Rectal smooth muscle tissue (tissue), 1 donor: ENCODE measurements at regions not wholly inside any gene's neighbourhood (a gene's known extent, or its start where the extent isn't known, plus 50 kb on each side); places are given as distances from the start of the nearest gene placed in this dataset.

Experiments
- H3K27ac ChIP-seq: one replicate; pipeline ENCODE4 v1.7.0; 2013; ENCODE audit warnings: low read depth, low read length, inconsistent platforms
- H3K27me3 ChIP-seq: one replicate; pipeline ENCODE4 v1.7.0; 2013; ENCODE audit warnings: low read length; ENCODE audit not compliant: control insufficient read depth, insufficient read depth
- H3K36me3 ChIP-seq: one replicate; pipeline ENCODE4 v1.7.0; 2013; ENCODE audit warnings: low read length; ENCODE audit not compliant: control insufficient read depth, insufficient read depth
- H3K4me1 ChIP-seq: one replicate; pipeline ENCODE4 v1.7.0; 2013; ENCODE audit warnings: low read length; ENCODE audit not compliant: control insufficient read depth, insufficient read depth
- H3K4me3 ChIP-seq: one replicate; pipeline ENCODE4 v1.7.0; 2013; ENCODE audit warnings: low read length
- H3K9ac ChIP-seq: one replicate; pipeline ENCODE4 v1.7.0; 2013; ENCODE audit warnings: low read length

DNA sequence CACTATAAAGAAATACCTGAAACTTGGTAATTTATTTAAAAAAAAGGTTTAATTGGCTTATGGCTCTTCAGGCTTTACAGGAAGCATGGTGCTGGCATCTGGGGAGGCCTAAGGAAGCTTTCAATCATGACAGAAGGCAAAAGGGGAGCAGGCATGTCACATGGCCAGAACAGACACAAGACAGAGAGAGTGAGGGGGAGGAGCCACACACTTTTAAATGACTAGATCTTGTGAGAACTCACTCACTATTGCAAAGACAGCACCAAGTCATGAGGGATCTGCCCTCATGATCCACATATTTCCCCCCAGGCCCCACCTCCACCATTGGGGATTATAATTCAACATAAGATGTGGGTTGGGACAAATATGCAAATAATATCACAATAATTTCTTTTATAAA is 355.6 kb downstream of the DAD1 start:
- H3K36me3 ChIP-seq: no peaks in the 10 kb centered on the region
- no peak overlapping the region for H3K27ac ChIP-seq
- H3K4me1 ChIP-seq: no peaks in the 10 kb centered on the region
- H3K4me3 ChIP-seq: no peak overlapping the region
- H3K27me3 ChIP-seq: no peaks in the 10 kb centered on the region
- H3K9ac ChIP-seq: no peak overlapping the region

DNA sequence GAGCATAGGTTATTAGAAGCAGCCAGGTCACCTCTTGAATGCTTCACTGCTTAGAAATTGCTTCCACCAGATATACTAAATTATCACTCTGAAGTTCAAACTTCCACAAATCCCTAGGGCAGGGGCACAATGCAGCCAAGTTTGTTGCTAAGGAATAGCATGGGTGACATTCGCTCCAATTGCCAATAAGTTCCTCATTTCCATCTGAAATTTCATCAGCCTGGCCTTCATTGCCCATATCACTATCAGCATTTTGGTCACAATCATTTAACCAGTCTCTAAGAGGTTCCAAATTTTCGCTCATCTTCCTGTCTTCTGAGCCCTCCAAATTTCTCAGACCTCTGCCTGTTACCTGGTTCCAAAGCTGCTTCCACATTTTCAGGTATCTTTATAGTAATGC is 356.1 kb downstream of the DAD1 start:
- Histone ChIP-seq H3K27me3 (no peaks in the 10 kb centered on the region), H3K9ac (no peak overlapping the region), H3K4me1 (no peaks in the 10 kb centered on the region), H3K27ac (no peak overlapping the region), H3K36me3 (no peaks in the 10 kb centered on the region), H3K4me3 (no peak overlapping the region)

DNA sequence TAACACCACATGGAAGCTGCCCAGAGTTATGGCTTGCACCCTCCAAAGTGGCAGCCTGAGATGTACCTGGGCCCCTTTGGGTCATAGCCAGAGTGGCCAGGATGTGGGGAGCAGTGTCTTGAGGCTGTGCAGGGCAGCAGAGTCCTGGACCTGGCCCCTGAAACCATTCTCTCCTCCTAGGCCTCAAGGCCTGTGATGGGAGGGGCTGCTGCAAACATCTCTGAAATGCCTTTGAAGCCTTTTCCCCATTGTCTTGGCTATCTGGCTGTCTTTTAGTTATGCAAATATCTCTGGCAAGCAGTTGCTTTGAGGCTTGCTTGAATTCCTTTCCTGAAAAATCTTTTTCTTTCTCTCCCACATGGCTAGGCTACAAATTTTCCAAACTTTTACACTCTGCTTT is 356.5 kb downstream of the DAD1 start:
- Histone ChIP-seq H3K27ac (no peak overlapping the region), H3K9ac (no peak overlapping the region), H3K27me3 (no peaks in the 10 kb centered on the region), H3K36me3 (no peaks in the 10 kb centered on the region), H3K4me3 (no peak overlapping the region), H3K4me1 (no peaks in the 10 kb centered on the region)

- H3K9ac ChIP-seq: no peak overlapping the region
- H3K27me3 ChIP-seq: no peaks in the 10 kb centered on the region
- no peak overlapping the region for H3K4me3 ChIP-seq
- H3K27ac ChIP-seq: no peak overlapping the region
- no peaks in the 10 kb centered on the region for H3K4me1 ChIP-seq
- H3K36me3 ChIP-seq: no peaks in the 10 kb centered on the region
These were observed 358.0 kb downstream of the DAD1 start for GRCh38 chr14:22231018-22231417.

GRCh38 chr14:22230517-22230916 is 358.5 kb downstream of the DAD1 start:
- no peak overlapping the region for H3K9ac ChIP-seq
- H3K27ac ChIP-seq: no peak overlapping the region
- H3K4me3 ChIP-seq: no peak overlapping the region

GRCh38 chr14:22227084-22227483 is 361.9 kb downstream of the DAD1 start:
- Histone ChIP-seq H3K4me1 (no peaks in the 10 kb centered on the region), H3K4me3 (no peak overlapping the region), H3K9ac (no peak overlapping the region), H3K27ac (no peak overlapping the region), H3K27me3 (no peaks in the 10 kb centered on the region), H3K36me3 (no peaks in the 10 kb centered on the region)

More at GRCh38 chr14:22230517-22230916, 358.5 kb downstream of the DAD1 start:
- no peaks in the 10 kb centered on the region for H3K36me3 ChIP-seq
- H3K27me3 ChIP-seq: no peaks in the 10 kb centered on the region
- H3K4me1 ChIP-seq: no peaks in the 10 kb centered on the region

DNA sequence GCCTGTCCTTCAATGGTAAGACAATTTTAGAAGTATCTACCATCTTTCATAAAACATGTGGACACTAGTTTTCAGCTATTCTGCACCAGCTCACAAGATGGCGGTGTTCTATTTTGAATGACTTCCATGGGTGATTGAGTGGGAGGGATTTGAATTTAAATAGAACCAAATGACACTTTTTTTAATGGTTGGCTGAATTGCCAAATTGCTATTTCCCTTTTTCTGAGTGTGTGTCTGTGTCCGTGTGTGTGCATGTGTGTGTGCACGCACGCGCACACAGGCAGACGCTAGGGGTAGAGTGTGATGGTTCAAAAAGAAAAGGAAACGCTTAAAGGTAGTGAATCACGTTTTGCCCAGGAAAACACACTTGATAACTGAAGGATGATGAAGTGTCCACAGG is 362.6 kb downstream of the DAD1 start:
- no peaks in the 10 kb centered on the region for H3K27me3 ChIP-seq
- no peak overlapping the region for H3K9ac ChIP-seq
- H3K27ac ChIP-seq: no peak overlapping the region

GRCh38 chr14:22225516-22226140 is 363.4 kb downstream of the DAD1 start:
- H3K36me3 ChIP-seq: no peaks in the 10 kb centered on the region

More for the DNA sequence above, 362.6 kb downstream of the DAD1 start:
- H3K4me1 ChIP-seq: no peaks in the 10 kb centered on the region
- H3K36me3 ChIP-seq: no peaks in the 10 kb centered on the region
- H3K4me3 ChIP-seq: no peak overlapping the region

DNA sequence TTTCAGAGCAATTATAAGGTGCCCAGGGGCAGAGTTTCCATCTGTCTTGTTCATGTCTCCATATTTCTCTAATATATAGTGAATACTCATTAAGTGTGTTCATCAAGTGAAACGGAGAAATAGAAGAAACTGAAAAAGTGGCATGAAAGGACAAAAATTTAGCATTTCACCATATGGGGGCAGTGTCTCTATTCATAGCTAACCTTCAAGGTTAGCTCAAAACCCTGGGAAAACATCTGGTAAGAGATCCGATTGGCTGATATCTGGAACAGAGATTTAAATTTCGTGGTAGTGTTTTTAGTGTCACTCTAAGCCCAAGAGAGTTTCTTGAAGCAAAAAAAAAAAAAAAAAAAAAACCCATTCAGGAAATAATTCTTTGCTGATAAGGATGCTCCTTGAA is 367.5 kb downstream of the DAD1 start:
- H3K36me3 ChIP-seq: no peaks in the 10 kb centered on the region
- no peak overlapping the region for H3K27ac ChIP-seq
- H3K4me3 ChIP-seq: no peak overlapping the region

More at GRCh38 chr14:22225516-22226140, 363.4 kb downstream of the DAD1 start:
- Histone ChIP-seq H3K27me3 (no peaks in the 10 kb centered on the region), H3K27ac (no peak overlapping the region), H3K4me3 (no peak overlapping the region), H3K9ac (no peak overlapping the region), H3K4me1 (no peaks in the 10 kb centered on the region)

GRCh38 chr14:22220427-22220826 is 368.6 kb downstream of the DAD1 start:
- Histone ChIP-seq H3K4me1 (no peaks in the 10 kb centered on the region), H3K9ac (no peak overlapping the region), H3K27me3 (no peaks in the 10 kb centered on the region), H3K4me3 (no peak overlapping the region), H3K36me3 (no peaks in the 10 kb centered on the region), H3K27ac (no peak overlapping the region)

More for the DNA sequence above, 367.5 kb downstream of the DAD1 start:
- Histone ChIP-seq H3K27me3 (no peaks in the 10 kb centered on the region), H3K9ac (no peak overlapping the region), H3K4me1 (no peaks in the 10 kb centered on the region)

- H3K27me3 ChIP-seq: no peaks in the 10 kb centered on the region
- no peak overlapping the region for H3K27ac ChIP-seq
- H3K9ac ChIP-seq: no peak overlapping the region
- H3K36me3 ChIP-seq: no peaks in the 10 kb centered on the region
- no peaks in the 10 kb centered on the region for H3K4me1 ChIP-seq
- H3K4me3 ChIP-seq: no peak overlapping the region
These were observed 370.3 kb downstream of the DAD1 start for GRCh38 chr14:22218728-22219127.

DNA sequence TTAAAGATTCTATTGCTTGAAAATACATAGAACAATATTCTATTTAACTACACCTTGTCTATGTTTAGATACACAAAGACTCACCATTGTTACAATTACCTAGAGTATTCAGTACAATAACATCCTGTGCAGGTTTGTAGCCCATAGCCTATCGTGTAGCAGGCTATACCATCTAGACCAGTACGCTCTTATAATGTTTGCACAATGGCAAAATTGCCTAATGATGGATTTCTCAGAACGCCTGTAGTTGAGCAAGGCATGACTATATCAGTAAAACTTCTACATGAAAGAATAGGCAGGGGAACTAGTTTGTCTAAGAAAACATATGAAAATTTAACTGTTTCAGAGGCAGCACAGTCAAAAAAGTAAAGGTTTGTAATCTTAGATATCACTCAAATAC is 375.9 kb downstream of the DAD1 start:
- H3K9ac ChIP-seq: no peak overlapping the region
- H3K36me3 ChIP-seq: no peaks in the 10 kb centered on the region
- no peaks in the 10 kb centered on the region for H3K27me3 ChIP-seq
- H3K27ac ChIP-seq: no peak overlapping the region
- no peaks in the 10 kb centered on the region for H3K4me1 ChIP-seq
- H3K4me3 ChIP-seq: no peak overlapping the region

- Histone ChIP-seq H3K4me3 (no peak overlapping the region), H3K27me3 (no peaks in the 10 kb centered on the region), H3K27ac (no peak overlapping the region), H3K36me3 (no peaks in the 10 kb centered on the region), H3K4me1 (no peaks in the 10 kb centered on the region), H3K9ac (no peak overlapping the region)
These were observed 378.1 kb downstream of the DAD1 start for GRCh38 chr14:22210906-22211305.
